GM13977 (cell line): ENCODE measurements at regions not wholly inside any gene's neighbourhood (a gene's known extent, or its start where the extent isn't known, plus 50 kb on each side); places are given as distances from the start of the nearest gene placed in this dataset.

Source experiments
- DNase-seq: peaks from one replicate; pipeline ENCODE4 v3.0.0; 2012; ENCODE audit warnings: low spot score
- CTCF ChIP-seq: IDR thresholded peaks from 2 replicates; pipeline ENCODE4 v1.5.1; 2012; ENCODE audit warnings: mild to moderate bottlenecking, control low read depth; ENCODE audit not compliant: insufficient read depth; ENCODE audit errors: extremely low read depth, missing control alignments
- in situ Hi-C: fragments of 300-500 bp; cut with MboI; formaldehyde crosslinking; loops from one replicate; pipeline ENCODE4 v1.12.0; 2022; ENCODE audit warnings: low sequenced_read_pairs, low pct_unique_long_range_greater_than_20kb, mixed read lengths, inconsistent platforms; ENCODE audit not compliant: unreplicated experiment

- in situ Hi-C loops = no loop called here
- no peak for TF ChIP-seq CTCF
- no peak for DNase-seq
Measured at GRCh38 chr2:239792405-239793084, 232.6 kb downstream of the NDUFA10 start.

- no peak for TF ChIP-seq CTCF
- in situ Hi-C loops = no loop called here
- DNase-seq = no peak
Measured at GRCh38 chr2:239791526-239792404, 233.4 kb downstream of the NDUFA10 start.

GRCh38 chr2:239790721-239791120 is 234.4 kb downstream of the NDUFA10 start:
- TF ChIP-seq CTCF = no peak
- no peak for DNase-seq
- in situ Hi-C loops = no loop called here

- in situ Hi-C loops = no loop called here
- no peak for TF ChIP-seq CTCF
- DNase-seq = no peak
Measured at GRCh38 chr2:239790313-239790712, 234.8 kb downstream of the NDUFA10 start.

GRCh38 chr2:239789711-239790110 is 235.4 kb downstream of the NDUFA10 start:
- in situ Hi-C loops = no loop called here
- no peak for DNase-seq
- no peak for TF ChIP-seq CTCF

GRCh38 chr2:239788576-239789098 is 236.5 kb downstream of the NDUFA10 start:
- in situ Hi-C loops = no loop called here

More at GRCh38 chr2:239788576-239789098, 236.5 kb downstream of the NDUFA10 start:
- no peak for DNase-seq
- TF ChIP-seq CTCF = no peak
